IMR-90 (cell line): ENCODE measurements at regions not wholly inside any gene's neighbourhood (a gene's known extent, or its start where the extent isn't known, plus 50 kb on each side); places are given as distances from the start of the nearest gene placed in this dataset.

Experiments
- ATAC-seq: fragments of 200-7000 bp; cut with Tn5 transposase; 2 replicates; pipeline ENCODE4 v1.9.1; 2020; ENCODE audit warnings: low read depth, mild to moderate bottlenecking, moderate library complexity
- BruUV-seq: library from RNA; stranded (reverse); fragments of 400-500 nt; replicated peaks from 2 replicates; lab custom pipeline; 2021; lab: Mats Ljungman, UMichigan
- CTCF ChIA-PET: fragments of 300-600 bp; formaldehyde crosslinking; extraction: SDS; loops from one replicate; lab custom pipeline; 2021; ENCODE audit warnings: antibody characterized with exemption; lab: Yijun Ruan, JAX
- POLR2A ChIA-PET: fragments of 300-600 bp; sonication (Branson Sonifier 250); formaldehyde crosslinking; loops from one replicate; lab custom pipeline; 2022; ENCODE audit warnings: antibody characterized with exemption; ENCODE audit not compliant: unreplicated experiment; lab: Charles Lee
- DNase-seq: peaks from one replicate; pipeline ENCODE4 v3.0.0; 2013
- H2AFZ ChIP-seq: replicated peaks from 2 replicates; pipeline ENCODE3; 2013; ENCODE audit warnings: low read length, mild to moderate bottlenecking; ENCODE audit not compliant: poor library complexity
- H2AK5ac ChIP-seq: 2 replicates; pipeline ENCODE4 v1.6.1; 2013; ENCODE audit warnings: low read depth, low read length, inconsistent platforms
- H2AK9ac ChIP-seq: replicated peaks from 2 replicates; pipeline ENCODE3; 2013; ENCODE audit warnings: mild to moderate bottlenecking, low read depth, low read length, moderate library complexity; ENCODE audit not compliant: poor library complexity
- H2BK120ac ChIP-seq: 2 replicates; pipeline ENCODE4 v1.6.1; 2013; ENCODE audit warnings: low read depth, low read length, inconsistent platforms
- H2BK15ac ChIP-seq: 3 replicates; pipeline ENCODE4 v1.6.1; 2013; ENCODE audit warnings: low read depth, low read length, inconsistent platforms
- H2BK20ac ChIP-seq: 2 replicates; pipeline ENCODE4 v1.6.1; 2013; ENCODE audit warnings: low read depth, mild to moderate bottlenecking, inconsistent platforms, low read length, moderate library complexity
- H2BK5ac ChIP-seq: 2 replicates; pipeline ENCODE4 v1.6.1; 2013; ENCODE audit warnings: mild to moderate bottlenecking, low read depth, low read length, inconsistent platforms; ENCODE audit not compliant: poor library complexity, severe bottlenecking
- H3K14ac ChIP-seq: replicated peaks from 2 replicates; pipeline ENCODE4 v1.6.1; 2013; ENCODE audit warnings: low read depth, low read length, inconsistent platforms
- H3K18ac ChIP-seq: 2 replicates; pipeline ENCODE4 v1.6.1; 2013; ENCODE audit warnings: low read depth, low read length, control low read depth
- H3K23ac ChIP-seq: 2 replicates; pipeline ENCODE4 v1.6.1; 2013; ENCODE audit warnings: low read depth, low read length, inconsistent platforms
- H3K27ac ChIP-seq: 2 replicates; pipeline ENCODE4 v1.5.1; 2013; ENCODE audit warnings: mild to moderate bottlenecking, control low read depth, low read length; ENCODE audit not compliant: insufficient read depth
- H3K27me3 ChIP-seq: 2 replicates; pipeline ENCODE4 v1.6.1; 2013; ENCODE audit warnings: low read length; ENCODE audit not compliant: control insufficient read depth, insufficient read depth
- H3K36me3 ChIP-seq: 2 replicates; pipeline ENCODE4 v1.6.1; 2013; ENCODE audit warnings: low read length, mixed read lengths; ENCODE audit not compliant: control insufficient read depth, insufficient read depth
- H3K4ac ChIP-seq: 2 replicates; pipeline ENCODE4 v1.6.1; 2013; ENCODE audit warnings: low read depth, low read length, inconsistent platforms
- H3K4me1 ChIP-seq: 2 replicates; pipeline ENCODE4 v1.6.1; 2013; ENCODE audit warnings: low read length, mixed read lengths; ENCODE audit not compliant: control insufficient read depth, insufficient read depth
- H3K4me2 ChIP-seq: 2 replicates; pipeline ENCODE4 v1.6.1; 2013; ENCODE audit warnings: low read depth, mild to moderate bottlenecking, control low read depth, low read length, moderate library complexity
- H3K4me3 ChIP-seq: 2 replicates; pipeline ENCODE4 v1.5.1; 2013; ENCODE audit warnings: low read depth, mild to moderate bottlenecking, control low read depth, low read length, moderate library complexity; ENCODE audit not compliant: insufficient read depth
- H3K56ac ChIP-seq: 2 replicates; pipeline ENCODE4 v1.6.1; 2013; ENCODE audit warnings: low read length, inconsistent platforms; ENCODE audit not compliant: insufficient read depth; ENCODE audit errors: extremely low read depth
- H3K79me1 ChIP-seq, 2 experiments: 2 replicates each; pipeline ENCODE4 v1.6.1; 2013; ENCODE audit warnings: low read length in 2 of 2, inconsistent platforms in 1 of 2, low read depth in 1 of 2
- H3K9ac ChIP-seq: 2 replicates; pipeline ENCODE4 v1.6.1; 2013; ENCODE audit warnings: low read depth, low read length, control low read depth
- H3K9me1 ChIP-seq: 2 replicates; pipeline ENCODE4 v1.6.1; 2013; ENCODE audit warnings: low read length, inconsistent platforms; ENCODE audit not compliant: insufficient read depth
- H3K9me3 ChIP-seq: 2 replicates; pipeline ENCODE4 v1.6.1; 2013; ENCODE audit warnings: low read length; ENCODE audit not compliant: control insufficient read depth, insufficient read depth
- H4K20me1 ChIP-seq: 2 replicates; pipeline ENCODE4 v1.6.1; 2013; ENCODE audit warnings: low read length, inconsistent platforms; ENCODE audit not compliant: insufficient read depth
- H4K5ac ChIP-seq: 2 replicates; pipeline ENCODE4 v1.6.1; 2013; ENCODE audit warnings: mild to moderate bottlenecking, low read depth, low read length, control low read depth
- H4K8ac ChIP-seq, 2 experiments: 2 replicates each; pipeline ENCODE4 v1.6.1; 2013; ENCODE audit warnings: low read depth in 2 of 2, low read length in 2 of 2, control low read depth in 1 of 2, inconsistent platforms in 1 of 2
- H4K91ac ChIP-seq: 2 replicates; pipeline ENCODE4 v1.6.1; 2013; ENCODE audit warnings: low read depth, low read length, inconsistent platforms; ENCODE audit not compliant: insufficient read depth
- BHLHE40 ChIP-seq: fragments of 150-350 bp; IDR thresholded peaks from 2 replicates; pipeline ENCODE4 v1.6.1; 2016; ENCODE audit warnings: mild to moderate bottlenecking, low read depth, low read length
- CEBPB ChIP-seq: IDR thresholded peaks from 2 replicates; pipeline ENCODE4 v1.6.1; 2012; ENCODE audit warnings: low read depth, low read length, improper control_type of control experiment
- MAZ ChIP-seq: IDR thresholded peaks from 2 replicates; pipeline ENCODE4 v1.6.1; 2012; ENCODE audit warnings: low read depth, mild to moderate bottlenecking, low read length, improper control_type of control experiment, moderate library complexity, borderline replicate concordance
- NFE2L2 ChIP-seq: fragments of 150-350 bp; IDR thresholded peaks from 2 replicates; pipeline ENCODE4 v1.6.1; 2016; ENCODE audit warnings: low read depth, mild to moderate bottlenecking, low read length
- POLR2A ChIP-seq: IDR thresholded peaks from 2 replicates; pipeline ENCODE4 v1.6.1; 2012; ENCODE audit warnings: mild to moderate bottlenecking, low read depth, low read length
- RAD21 ChIP-seq: IDR thresholded peaks from 2 replicates; pipeline ENCODE4 v1.6.1; 2012; ENCODE audit warnings: low read length, improper control_type of control experiment
- RCOR1 ChIP-seq: IDR thresholded peaks from 2 replicates; pipeline ENCODE4 v1.6.1; 2012; ENCODE audit warnings: mild to moderate bottlenecking, low read length, improper control_type of control experiment; ENCODE audit not compliant: insufficient replicate concordance
- RFX5 ChIP-seq: IDR thresholded peaks from 2 replicates; pipeline ENCODE4 v1.8.0; 2012; ENCODE audit warnings: low read depth, mild to moderate bottlenecking, low read length, moderate library complexity
- SMC3 ChIP-seq: fragments of 150-350 bp; IDR thresholded peaks from 2 replicates; pipeline ENCODE4 v1.6.1; 2016; ENCODE audit warnings: low read depth, mild to moderate bottlenecking, antibody characterized with exemption, low read length, moderate library complexity
- WGBS, 2 experiments: methylation state at CpG; one replicate each; pipeline versions ENCODE4 v1.1.5 to v1.1.7; 2013; ENCODE audit warnings: missing lambda C conversion rate in 2 of 2; ENCODE audit not compliant: insufficient read length in 1 of 2; ENCODE audit errors: extremely low coverage in 2 of 2; 5-methylcytosine and 5-hydroxymethylcytosine counted together
- dilution Hi-C: fragments of 300-500 bp; cut with HindIII; formaldehyde crosslinking; loops from one replicate; pipeline ENCODE4 v1.14.3; 2018; ENCODE audit warnings: low sequenced_read_pairs; ENCODE audit not compliant: unreplicated experiment
- in situ Hi-C: fragments of 300-500 bp; cut with MboI; formaldehyde crosslinking; loops from 3 replicates; pipeline ENCODE4 v1.14.3; 2019; ENCODE audit warnings: low sequenced_read_pairs, inconsistent platforms, mixed read lengths
- intact Hi-C: fragments of 100-400 bp; cut with micrococcal nuclease; formaldehyde crosslinking; loops from 2 replicates; pipeline ENCODE4 v1.10.0; 2022
- TF ChIP-seq, protein P1 (sequence below): fragments of 150-350 bp; IDR thresholded peaks from 2 replicates; pipeline ENCODE4 v1.6.1; 2017; ENCODE audit warnings: mild to moderate bottlenecking, antibody characterized with exemption, low read length, low read depth
- TF ChIP-seq, protein P2 (sequence below): fragments of 150-350 bp; IDR thresholded peaks from 2 replicates; pipeline ENCODE4 v1.6.1; 2016; ENCODE audit warnings: low read depth, mild to moderate bottlenecking, low read length, moderate library complexity, borderline replicate concordance

DNA sequence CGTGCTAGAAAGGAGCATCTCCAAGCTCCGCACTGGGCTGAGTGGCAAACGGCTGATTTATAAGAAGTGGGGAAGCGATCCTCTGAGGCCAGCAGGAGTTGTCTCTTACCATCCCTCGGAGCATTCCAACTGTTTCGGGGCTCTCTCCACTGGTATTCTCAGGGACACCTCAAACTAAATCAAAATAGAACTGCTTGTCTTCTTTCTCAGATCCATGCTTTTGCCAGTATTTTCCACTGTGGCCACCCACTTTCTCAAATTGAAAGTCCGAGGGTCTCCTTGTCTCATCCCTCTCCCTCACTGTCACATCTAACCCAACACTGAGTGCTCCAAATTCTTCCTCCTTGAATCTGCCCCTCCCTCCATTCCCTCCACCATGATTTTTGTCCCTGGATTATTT, 83.2 kb upstream of the LEP start:
- H2AK9ac ChIP-seq = no peak overlapping the region
- H2BK15ac ChIP-seq = no peak overlapping the region
- no peak overlapping the region for H4K8ac ChIP-seq
- no peaks in the 10 kb centered on the region for H3K9me3 ChIP-seq
- no peak overlapping the region for H4K91ac ChIP-seq
- ATAC-seq (no peak), DNase-seq (no peak)
- WGBS, 2 experiments = 88% methylated on average over 4 of the region's 7 CpGs; no CpG with 5 or more reads in 1 of the 2 experiments
- no peaks in the 10 kb centered on the region for H4K20me1 ChIP-seq
- no peak overlapping the region for H3K4ac ChIP-seq
- no peak overlapping the region for H3K4me2 ChIP-seq
- H4K5ac ChIP-seq = no peak overlapping the region
- dilution Hi-C loops = no loop called here
- no peaks in the 10 kb centered on the region for H3K9me1 ChIP-seq
- POLR2A ChIA-PET = no interaction called here
- H3K18ac ChIP-seq = no peak overlapping the region
- H3K4me1 ChIP-seq = no peaks in the 10 kb centered on the region
- H3K27ac ChIP-seq = no peak overlapping the region
- no peak overlapping the region for H3K9ac ChIP-seq
- no peak overlapping the region for H2AFZ ChIP-seq
- no peak overlapping the region for H3K56ac ChIP-seq
- peaks cover 45% of the 10 kb centered on the region for H3K27me3 ChIP-seq
- no peak for TF ChIP-seq MAZ
- no peak for TF ChIP-seq RFX5
- TF ChIP-seq NFE2L2 = no peak
- TF ChIP-seq, protein P1, sequence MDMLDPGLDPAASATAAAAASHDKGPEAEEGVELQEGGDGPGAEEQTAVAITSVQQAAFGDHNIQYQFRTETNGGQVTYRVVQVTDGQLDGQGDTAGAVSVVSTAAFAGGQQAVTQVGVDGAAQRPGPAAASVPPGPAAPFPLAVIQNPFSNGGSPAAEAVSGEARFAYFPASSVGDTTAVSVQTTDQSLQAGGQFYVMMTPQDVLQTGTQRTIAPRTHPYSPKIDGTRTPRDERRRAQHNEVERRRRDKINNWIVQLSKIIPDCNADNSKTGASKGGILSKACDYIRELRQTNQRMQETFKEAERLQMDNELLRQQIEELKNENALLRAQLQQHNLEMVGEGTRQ = no peak
- TF ChIP-seq, protein P2, sequence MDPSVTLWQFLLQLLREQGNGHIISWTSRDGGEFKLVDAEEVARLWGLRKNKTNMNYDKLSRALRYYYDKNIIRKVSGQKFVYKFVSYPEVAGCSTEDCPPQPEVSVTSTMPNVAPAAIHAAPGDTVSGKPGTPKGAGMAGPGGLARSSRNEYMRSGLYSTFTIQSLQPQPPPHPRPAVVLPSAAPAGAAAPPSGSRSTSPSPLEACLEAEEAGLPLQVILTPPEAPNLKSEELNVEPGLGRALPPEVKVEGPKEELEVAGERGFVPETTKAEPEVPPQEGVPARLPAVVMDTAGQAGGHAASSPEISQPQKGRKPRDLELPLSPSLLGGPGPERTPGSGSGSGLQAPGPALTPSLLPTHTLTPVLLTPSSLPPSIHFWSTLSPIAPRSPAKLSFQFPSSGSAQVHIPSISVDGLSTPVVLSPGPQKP = no peak
- no peak for TF ChIP-seq RCOR1
- TF ChIP-seq BHLHE40 = no peak
- no peak for TF ChIP-seq CEBPB
- no peak for TF ChIP-seq RAD21
- TF ChIP-seq POLR2A = no peak
- no peak for TF ChIP-seq SMC3
- no peak overlapping the region for H3K23ac ChIP-seq
- BruUV-seq = no TSS peak
- H2BK5ac ChIP-seq = no peak overlapping the region
- in situ Hi-C loops = no loop called here
- H3K4me3 ChIP-seq = no peak overlapping the region
- H2BK120ac ChIP-seq = no peak overlapping the region
- CTCF ChIA-PET = no interaction called here
- no peak overlapping the region for H3K14ac ChIP-seq
- H2BK20ac ChIP-seq = no peak overlapping the region
- intact Hi-C loops = no loop called here
- H3K79me1 ChIP-seq = no peaks in the 10 kb centered on the region
- H3K36me3 ChIP-seq = no peaks in the 10 kb centered on the region
- H2AK5ac ChIP-seq = no peak overlapping the region
